OCI-LY3 (cell line): ENCODE measurements at regions not wholly inside any gene's neighbourhood (a gene's known extent, or its start where the extent isn't known, plus 50 kb on each side); places are given as distances from the start of the nearest gene placed in this dataset.

Experiments
- EZH2phosphoT487 ChIP-seq: fragments of 200-600 bp; shearing (Covaris generic); IDR thresholded peaks from 2 replicates; pipeline ENCODE4 v1.6.1; 2018; ENCODE audit warnings: antibody characterized with exemption, mixed run types, low read depth
- TF ChIP-seq, protein P1 (sequence below): fragments of 200-600, 300-600 bp; sonication (generic); IDR thresholded peaks from 2 replicates; pipeline ENCODE4 v1.5.1; 2014; ENCODE audit warnings: antibody characterized with exemption, low read length, low read depth

DNA sequence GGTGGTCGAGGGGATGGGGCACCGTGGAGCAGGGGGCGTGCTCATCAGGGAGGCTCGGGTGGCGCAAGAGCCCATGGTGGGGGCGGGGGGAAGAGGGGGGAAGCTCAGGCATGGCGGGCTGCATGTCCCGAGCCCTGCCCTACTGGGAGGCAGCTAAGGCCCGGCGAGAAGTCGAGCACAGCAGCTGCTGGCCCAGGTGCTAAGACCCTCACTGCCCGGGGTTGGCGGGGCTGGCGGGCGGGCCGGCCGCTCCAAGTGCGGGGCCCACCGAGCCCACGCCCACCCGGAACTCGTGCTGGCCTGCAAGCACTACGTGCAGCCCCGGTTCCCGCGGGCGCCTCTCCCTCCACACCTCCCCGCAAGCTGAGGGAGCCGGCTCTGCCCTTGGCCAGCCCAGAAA is 55.0 kb upstream of the FAM171A1 start:
- TF ChIP-seq, protein P1, sequence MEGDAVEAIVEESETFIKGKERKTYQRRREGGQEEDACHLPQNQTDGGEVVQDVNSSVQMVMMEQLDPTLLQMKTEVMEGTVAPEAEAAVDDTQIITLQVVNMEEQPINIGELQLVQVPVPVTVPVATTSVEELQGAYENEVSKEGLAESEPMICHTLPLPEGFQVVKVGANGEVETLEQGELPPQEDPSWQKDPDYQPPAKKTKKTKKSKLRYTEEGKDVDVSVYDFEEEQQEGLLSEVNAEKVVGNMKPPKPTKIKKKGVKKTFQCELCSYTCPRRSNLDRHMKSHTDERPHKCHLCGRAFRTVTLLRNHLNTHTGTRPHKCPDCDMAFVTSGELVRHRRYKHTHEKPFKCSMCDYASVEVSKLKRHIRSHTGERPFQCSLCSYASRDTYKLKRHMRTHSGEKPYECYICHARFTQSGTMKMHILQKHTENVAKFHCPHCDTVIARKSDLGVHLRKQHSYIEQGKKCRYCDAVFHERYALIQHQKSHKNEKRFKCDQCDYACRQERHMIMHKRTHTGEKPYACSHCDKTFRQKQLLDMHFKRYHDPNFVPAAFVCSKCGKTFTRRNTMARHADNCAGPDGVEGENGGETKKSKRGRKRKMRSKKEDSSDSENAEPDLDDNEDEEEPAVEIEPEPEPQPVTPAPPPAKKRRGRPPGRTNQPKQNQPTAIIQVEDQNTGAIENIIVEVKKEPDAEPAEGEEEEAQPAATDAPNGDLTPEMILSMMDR = no peak
- no peak for TF ChIP-seq EZH2phosphoT487
